Tibial artery (tissue), 4 donors: ENCODE measurements at regions not wholly inside any gene's neighbourhood (a gene's known extent, or its start where the extent isn't known, plus 50 kb on each side); places are given as distances from the start of the nearest gene placed in this dataset.
"Not testable (repeated sequence)": the region's sequence is repeated elsewhere in the genome, so short reads cannot be mapped to it uniquely, and the experiment has no call there.

Experiments
- DNase-seq, 2 donors: peaks; one replicate each; pipeline ENCODE4 v3.0.0-alpha.2; 2019
- H3K27ac ChIP-seq, 2 donors: fragments of 200-600 bp; sonication (generic) in 1 of 2; 1 replicate in 1 of 2; 2 replicates in 1 of 2; pipeline ENCODE4 v1.5.1; 2018 to 2019; ENCODE audit warnings: mild to moderate bottlenecking in 1 of 2
- H3K27me3 ChIP-seq, 2 donors: fragments of 200-600 bp; sonication (generic) in 1 of 2; one replicate each; pipeline versions ENCODE4 v1.5.1 to v1.6.0; 2016 to 2019
- H3K36me3 ChIP-seq, 3 donors: fragments of 200-600 bp; sonication (generic) in 2 of 3; one replicate each; pipeline ENCODE4 v1.5.1; 2016 to 2019; ENCODE audit warnings: mild to moderate bottlenecking in 2 of 3
- H3K4me1 ChIP-seq, 4 donors: fragments of 200-600 bp; sonication (generic) in 2 of 4; 1 replicate in 3 of 4; 2 replicates in 1 of 4; pipeline ENCODE4 v1.5.1; 2016 to 2019
- H3K4me3 ChIP-seq, 2 donors: fragments of 200-600 bp; sonication (generic) in 1 of 2; 1 replicate in 1 of 2; 2 replicates in 1 of 2; pipeline ENCODE4 v1.5.1; 2018 to 2019; ENCODE audit warnings: mild to moderate bottlenecking in 2 of 2
- H3K9me3 ChIP-seq, 3 donors: fragments of 200-600 bp; sonication (generic) in 1 of 3; one replicate each; pipeline ENCODE4 v1.5.1; 2016 to 2019
- CTCF ChIP-seq, 2 experiments: fragments of 200-600 bp in 1 of 2; fragments of 450-650 bp in 1 of 2; IDR thresholded peaks; one replicate each; pipeline ENCODE4 v1.5.1; 2017 to 2019; ENCODE audit warnings: antibody characterized with exemption in 2 of 2, mild to moderate bottlenecking in 1 of 2, moderate library complexity in 1 of 2
- intact Hi-C: fragments of 100-400 bp; cut with DNase I; formaldehyde crosslinking; loops from one replicate; pipeline ENCODE4 v1.15.0; 2023; ENCODE audit warnings: low total_unique reads

GRCh38 chr11:110852921-110853490 lies 140.8 kb upstream of the ARHGAP20 start:
- Histone ChIP-seq H3K4me1 (peaks cover 0 to 2% (median 0%) of the 10 kb centered on the region in 4 donors), H3K27ac (no peak overlapping the region), H3K36me3 (no peaks in the 10 kb centered on the region), H3K9me3 (no peaks in the 10 kb centered on the region), H3K4me3 (no peak overlapping the region), H3K27me3 (no peaks in the 10 kb centered on the region)
- intact Hi-C loops: no loop called here
- TF ChIP-seq CTCF (IDR thresholded peaks at IDR 0.05): no peak
- DNase-seq: no peak

DNA sequence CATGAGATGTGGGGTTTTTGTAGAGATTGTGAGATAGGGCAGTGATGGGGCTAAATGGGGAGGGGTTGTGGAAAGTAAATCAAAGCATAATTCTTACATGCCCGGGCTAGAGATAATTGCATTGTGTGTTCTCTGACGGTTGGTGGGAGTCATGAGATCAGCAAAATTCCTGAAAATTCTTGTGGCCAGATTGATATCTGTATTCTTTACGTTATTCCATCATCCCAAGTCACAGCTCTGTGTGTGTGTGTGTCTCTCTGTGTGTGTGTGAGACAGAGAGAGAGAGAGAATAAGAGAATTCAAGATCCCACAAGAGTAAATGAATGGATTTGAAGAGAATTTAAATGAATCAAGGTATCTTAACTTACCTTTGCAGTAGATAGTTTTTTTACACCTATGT lies 138.6 kb upstream of the ARHGAP20 start:
- no peak for DNase-seq
- intact Hi-C loops: no loop called here
- Histone ChIP-seq H3K27ac (no peak overlapping the region), H3K4me1 (no peaks in the 10 kb centered on the region), H3K4me3 (no peak overlapping the region), H3K27me3 (no peaks in the 10 kb centered on the region), H3K9me3 (no peaks in the 10 kb centered on the region), H3K36me3 (no peaks in the 10 kb centered on the region)
- no peak for TF ChIP-seq CTCF (IDR thresholded peaks at IDR 0.05)

DNA sequence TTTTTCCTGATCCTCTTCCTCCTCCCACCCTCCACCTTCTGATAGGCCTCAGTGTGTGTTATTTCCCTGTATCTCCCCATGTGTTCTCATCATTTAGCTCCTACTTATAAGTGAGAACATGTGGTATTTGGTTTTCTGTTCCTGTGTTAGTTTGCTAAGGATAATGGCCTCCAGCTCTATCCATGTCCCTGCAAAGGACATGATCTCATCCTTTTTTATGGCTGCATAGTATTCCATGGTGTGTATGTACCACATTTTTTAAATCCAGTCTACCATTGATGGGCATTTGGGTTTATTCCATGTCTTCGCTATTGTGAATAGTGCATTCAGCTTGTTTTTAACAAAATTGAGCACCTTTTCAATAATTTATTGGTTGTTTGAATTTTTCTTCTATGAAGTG lies 130.8 kb upstream of the ARHGAP20 start:
- H3K4me3 ChIP-seq, H3K9me3 ChIP-seq, H3K27ac ChIP-seq, intact Hi-C loops, DNase-seq, H3K27me3 ChIP-seq, H3K4me1 ChIP-seq, H3K36me3 ChIP-seq: not testable (repeated sequence)

GRCh38 chr11:110838808-110839207 lies 126.6 kb upstream of the ARHGAP20 start:
- no peaks in the 10 kb centered on the region for H3K9me3 ChIP-seq
- intact Hi-C loops: no loop called here
- H3K36me3 ChIP-seq: no peaks in the 10 kb centered on the region
- no peak overlapping the region for H3K4me3 ChIP-seq
- no peak for TF ChIP-seq CTCF (IDR thresholded peaks at IDR 0.05)
- DNase-seq: no peak
- H3K4me1 ChIP-seq: no peaks in the 10 kb centered on the region
- H3K27ac ChIP-seq: no peak overlapping the region
- H3K27me3 ChIP-seq: no peaks in the 10 kb centered on the region

GRCh38 chr11:110837603-110838002 lies 125.4 kb upstream of the ARHGAP20 start:
- Histone ChIP-seq H3K4me1 (no peaks in the 10 kb centered on the region), H3K27me3 (no peaks in the 10 kb centered on the region), H3K4me3 (no peak overlapping the region), H3K9me3 (no peaks in the 10 kb centered on the region), H3K27ac (no peak overlapping the region), H3K36me3 (no peaks in the 10 kb centered on the region)
- no peak for TF ChIP-seq CTCF (IDR thresholded peaks at IDR 0.05)
- intact Hi-C loops: no loop called here
- DNase-seq: no peak

- H3K4me3 ChIP-seq: no peak overlapping the region
- no peaks in the 10 kb centered on the region for H3K4me1 ChIP-seq
- intact Hi-C loops: no loop called here
- H3K9me3 ChIP-seq: no peaks in the 10 kb centered on the region
- TF ChIP-seq CTCF (IDR thresholded peaks at IDR 0.05): no peak
- no peak for DNase-seq
- no peaks in the 10 kb centered on the region for H3K36me3 ChIP-seq
- no peaks in the 10 kb centered on the region for H3K27me3 ChIP-seq
- no peak overlapping the region for H3K27ac ChIP-seq
Measured at GRCh38 chr11:110835106-110835505, 122.9 kb upstream of the ARHGAP20 start.
